NCI-H446 (cell line): ENCODE measurements at regions not wholly inside any gene's neighbourhood (a gene's known extent, or its start where the extent isn't known, plus 50 kb on each side); places are given as distances from the start of the nearest gene placed in this dataset.

ENCODE experiments used
- DNase-seq, 2 experiments: peaks; one replicate each; lab custom pipeline; 2025; lab: John Stamatoyannopoulos, UW

- no peak for DNase-seq
These were observed 63.7 kb upstream of the CHL1 start for GRCh38 chr3:132904-133303.

- no peak for DNase-seq
These were observed 55.7 kb upstream of the CHL1 start for GRCh38 chr3:140748-141330.
